ENCODE measurements at regions not wholly inside any gene's neighbourhood (a gene's known extent, or its start where the extent isn't known, plus 50 kb on each side); places are given as distances from the start of the nearest gene placed in this dataset.

- intact Hi-C loops (cut with micrococcal nuclease), result no loop called here
- DNase-seq (ENCODE audit: unreplicated experiment), result no peak
- no peak overlapping the region for H3K27ac Mint-ChIP-seq (ENCODE audit: low read depth, unreplicated experiment)
Observed at GRCh38 chr7:18123508-18124239, 96.0 kb upstream of the PRPS1L1 start.

GRCh38 chr7:18125476-18125875 is 97.8 kb upstream of the PRPS1L1 start:
- Mint-ChIP-seq H3K4me1 (ENCODE audit: insufficient read depth, unreplicated experiment) (no peaks in the 10 kb centered on the region), H3K27me3 (ENCODE audit: insufficient read depth, unreplicated experiment) (no peaks in the 10 kb centered on the region), H3K9me3 (ENCODE audit: unreplicated experiment) (no peaks in the 10 kb centered on the region), H3K4me3 (ENCODE audit: unreplicated experiment) (no peak overlapping the region), H3K27ac (ENCODE audit: low read depth, unreplicated experiment) (no peak overlapping the region), H3K36me3 (ENCODE audit: insufficient read depth, unreplicated experiment) (no peaks in the 10 kb centered on the region)
- no peak for DNase-seq (ENCODE audit: unreplicated experiment)
- no TSS peak for BruUV-seq (replicated peaks)
- POLR2A ChIA-PET, result interaction anchor here (1.5 kb wide), 1 partner anchor 21 kb away, joined by 3 read pairs; no protein-coding TSS in a partner anchor
- intact Hi-C loops (cut with micrococcal nuclease), result no loop called here
- no peak for TF ChIP-seq CTCF (IDR thresholded peaks at IDR 0.05; ENCODE audit: unreplicated experiment)
- CTCF ChIA-PET, result no interaction called here

More at GRCh38 chr7:18123508-18124239, 96.0 kb upstream of the PRPS1L1 start:
- no peaks in the 10 kb centered on the region for H3K36me3 Mint-ChIP-seq (ENCODE audit: insufficient read depth, unreplicated experiment)
- H3K4me1 Mint-ChIP-seq (ENCODE audit: insufficient read depth, unreplicated experiment), result no peaks in the 10 kb centered on the region
- no peaks in the 10 kb centered on the region for H3K27me3 Mint-ChIP-seq (ENCODE audit: insufficient read depth, unreplicated experiment)
- no TSS peak for BruUV-seq (replicated peaks)
- no peaks in the 10 kb centered on the region for H3K9me3 Mint-ChIP-seq (ENCODE audit: unreplicated experiment)
- ChIA-PET CTCF (interaction anchor here (1.2 kb wide), 1 partner anchor 417 kb away, joined by 3 read pairs; no protein-coding TSS in a partner anchor), POLR2A (interaction anchor here (0.7 kb wide), 1 partner anchor 1034 kb away, joined by 4 read pairs; no protein-coding TSS in a partner anchor)
- H3K4me3 Mint-ChIP-seq (ENCODE audit: unreplicated experiment), result no peak overlapping the region
- no peak for TF ChIP-seq CTCF (IDR thresholded peaks at IDR 0.05; ENCODE audit: unreplicated experiment)

GRCh38 chr7:18126281-18126680 is 98.6 kb upstream of the PRPS1L1 start:
- CTCF ChIA-PET, result interaction anchor here (0.5 kb wide), 1 partner anchor 38 kb away, joined by 3 read pairs; no protein-coding TSS in a partner anchor
- POLR2A ChIA-PET, result interaction anchor here (1.5 kb wide), 1 partner anchor 20 kb away, joined by 3 read pairs; no protein-coding TSS in a partner anchor
- intact Hi-C loops (cut with micrococcal nuclease), result no loop called here
- no peaks in the 10 kb centered on the region for H3K4me1 Mint-ChIP-seq (ENCODE audit: insufficient read depth, unreplicated experiment)
- DNase-seq (ENCODE audit: unreplicated experiment), result no peak
- H3K9me3 Mint-ChIP-seq (ENCODE audit: unreplicated experiment), result no peaks in the 10 kb centered on the region
- no peaks in the 10 kb centered on the region for H3K36me3 Mint-ChIP-seq (ENCODE audit: insufficient read depth, unreplicated experiment)
- no TSS peak for BruUV-seq (replicated peaks)
- no peaks in the 10 kb centered on the region for H3K27me3 Mint-ChIP-seq (ENCODE audit: insufficient read depth, unreplicated experiment)
- no peak overlapping the region for H3K27ac Mint-ChIP-seq (ENCODE audit: low read depth, unreplicated experiment)
- H3K4me3 Mint-ChIP-seq (ENCODE audit: unreplicated experiment), result no peak overlapping the region
- TF ChIP-seq CTCF (IDR thresholded peaks at IDR 0.05; ENCODE audit: unreplicated experiment), result no peak

- H3K4me1 Mint-ChIP-seq (ENCODE audit: insufficient read depth, unreplicated experiment), result no peaks in the 10 kb centered on the region
- TF ChIP-seq CTCF (IDR thresholded peaks at IDR 0.05; ENCODE audit: unreplicated experiment), result no peak
- no peak overlapping the region for H3K4me3 Mint-ChIP-seq (ENCODE audit: unreplicated experiment)
- intact Hi-C loops (cut with micrococcal nuclease), result no loop called here
- H3K36me3 Mint-ChIP-seq (ENCODE audit: insufficient read depth, unreplicated experiment), result no peaks in the 10 kb centered on the region
- no peak overlapping the region for H3K27ac Mint-ChIP-seq (ENCODE audit: low read depth, unreplicated experiment)
- ChIA-PET CTCF (no interaction called here), POLR2A (no interaction called here)
- DNase-seq (ENCODE audit: unreplicated experiment), result no peak
- no peaks in the 10 kb centered on the region for H3K27me3 Mint-ChIP-seq (ENCODE audit: insufficient read depth, unreplicated experiment)
- no TSS peak for BruUV-seq (replicated peaks)
- no peaks in the 10 kb centered on the region for H3K9me3 Mint-ChIP-seq (ENCODE audit: unreplicated experiment)
Observed at GRCh38 chr7:18128846-18129245, 101.2 kb upstream of the PRPS1L1 start.
